ENCODE measurements at regions not wholly inside any gene's neighbourhood (a gene's known extent, or its start where the extent isn't known, plus 50 kb on each side); places are given as distances from the start of the nearest gene placed in this dataset.

GRCh38 chr12:25694072-25694471 lies 141.0 kb upstream of the LMNTD1 start:
- Histone ChIP-seq H2AFZ (ENCODE audit: low read length) (no peak overlapping the region), H3K4me2 (ENCODE audit: low read depth, low read length, poor library complexity, severe bottlenecking) (no peak overlapping the region), H3K9me3 (ENCODE audit: insufficient read depth, low read depth, low read length) (no peaks in the 10 kb centered on the region), H3K79me2 (ENCODE audit: insufficient read depth, low read length) (no peaks in the 10 kb centered on the region), H3K36me3 (ENCODE audit: insufficient read depth, low read length) (no peaks in the 10 kb centered on the region), H4K20me1 (ENCODE audit: insufficient read depth, low read length, poor library complexity, severe bottlenecking) (no peaks in the 10 kb centered on the region), H3F3A (ENCODE audit: low read depth) (no peaks in the 10 kb centered on the region), H3K9ac (ENCODE audit: low read depth, low read length, poor library complexity, severe bottlenecking) (no peak overlapping the region), H3K9me2 (replicated peaks; ENCODE audit: low read depth, low read length) (no peaks in the 10 kb centered on the region), H3K4me3 (ENCODE audit: low read length, poor library complexity, severe bottlenecking) (no peak overlapping the region), H3K4me1 (ENCODE audit: insufficient read depth, low read length, poor library complexity, severe bottlenecking) (peaks cover 15% of the 10 kb centered on the region), H3K27me3 (ENCODE audit: insufficient read depth, low read length, poor library complexity, severe bottlenecking) (no peaks in the 10 kb centered on the region)
- TF ChIP-seq CTCF (conservative IDR thresholded peaks at IDR 0.05; ENCODE audit: low read length) (no peak), EZH2phosphoT487 (IDR thresholded peaks at IDR 0.05; ENCODE audit: borderline replicate concordance) (no peak)

GRCh38 chr12:25695574-25695973 lies 142.5 kb upstream of the LMNTD1 start:
- H4K20me1 ChIP-seq (ENCODE audit: insufficient read depth, low read length, poor library complexity, severe bottlenecking): no peaks in the 10 kb centered on the region
- no peaks in the 10 kb centered on the region for H3K36me3 ChIP-seq (ENCODE audit: insufficient read depth, low read length)
- no peaks in the 10 kb centered on the region for H3K9me3 ChIP-seq (ENCODE audit: insufficient read depth, low read depth, low read length)
- no peak overlapping the region for H2AFZ ChIP-seq (ENCODE audit: low read length)
- peaks cover 29% of the 10 kb centered on the region for H3K4me1 ChIP-seq (ENCODE audit: insufficient read depth, low read length, poor library complexity, severe bottlenecking)
- TF ChIP-seq CTCF (conservative IDR thresholded peaks at IDR 0.05; ENCODE audit: low read length): no peak
- no peak for TF ChIP-seq EZH2phosphoT487 (IDR thresholded peaks at IDR 0.05; ENCODE audit: borderline replicate concordance)
- no peaks in the 10 kb centered on the region for H3F3A ChIP-seq (ENCODE audit: low read depth)
- no peaks in the 10 kb centered on the region for H3K9me2 ChIP-seq (replicated peaks; ENCODE audit: low read depth, low read length)
- no peaks in the 10 kb centered on the region for H3K27me3 ChIP-seq (ENCODE audit: insufficient read depth, low read length, poor library complexity, severe bottlenecking)
- H3K9ac ChIP-seq (ENCODE audit: low read depth, low read length, poor library complexity, severe bottlenecking): no peak overlapping the region
- H3K79me2 ChIP-seq (ENCODE audit: insufficient read depth, low read length): no peaks in the 10 kb centered on the region
- H3K4me2 ChIP-seq (ENCODE audit: low read depth, low read length, poor library complexity, severe bottlenecking): no peak overlapping the region
- H3K4me3 ChIP-seq (ENCODE audit: low read length, poor library complexity, severe bottlenecking): no peak overlapping the region

- H3K9me3 ChIP-seq (ENCODE audit: insufficient read depth, low read depth, low read length): no peaks in the 10 kb centered on the region
- no peaks in the 10 kb centered on the region for H3K27me3 ChIP-seq (ENCODE audit: insufficient read depth, low read length, poor library complexity, severe bottlenecking)
- no peak overlapping the region for H3K9ac ChIP-seq (ENCODE audit: low read depth, low read length, poor library complexity, severe bottlenecking)
- no peak overlapping the region for H3K4me3 ChIP-seq (ENCODE audit: low read length, poor library complexity, severe bottlenecking)
- no peaks in the 10 kb centered on the region for H3K79me2 ChIP-seq (ENCODE audit: insufficient read depth, low read length)
- no peak overlapping the region for H2AFZ ChIP-seq (ENCODE audit: low read length)
- H3K4me1 ChIP-seq (ENCODE audit: insufficient read depth, low read length, poor library complexity, severe bottlenecking): peaks cover 34% of the 10 kb centered on the region
- H3K36me3 ChIP-seq (ENCODE audit: insufficient read depth, low read length): no peaks in the 10 kb centered on the region
- no peak for TF ChIP-seq EZH2phosphoT487 (IDR thresholded peaks at IDR 0.05; ENCODE audit: borderline replicate concordance)
- no peaks in the 10 kb centered on the region for H3K9me2 ChIP-seq (replicated peaks; ENCODE audit: low read depth, low read length)
- no peaks in the 10 kb centered on the region for H4K20me1 ChIP-seq (ENCODE audit: insufficient read depth, low read length, poor library complexity, severe bottlenecking)
- H3F3A ChIP-seq (ENCODE audit: low read depth): no peaks in the 10 kb centered on the region
- no peak overlapping the region for H3K4me2 ChIP-seq (ENCODE audit: low read depth, low read length, poor library complexity, severe bottlenecking)
Observed at GRCh38 chr12:25698772-25699171, 145.7 kb upstream of the LMNTD1 start.

GRCh38 chr12:25699454-25699853 lies 146.4 kb upstream of the LMNTD1 start:
- H3K27me3 ChIP-seq (ENCODE audit: insufficient read depth, low read length, poor library complexity, severe bottlenecking): no peaks in the 10 kb centered on the region

More at GRCh38 chr12:25699454-25699853, 146.4 kb upstream of the LMNTD1 start:
- no peak overlapping the region for H3K4me3 ChIP-seq (ENCODE audit: low read length, poor library complexity, severe bottlenecking)
- H4K20me1 ChIP-seq (ENCODE audit: insufficient read depth, low read length, poor library complexity, severe bottlenecking): no peaks in the 10 kb centered on the region
- no peaks in the 10 kb centered on the region for H3K36me3 ChIP-seq (ENCODE audit: insufficient read depth, low read length)
- no peak overlapping the region for H3K9ac ChIP-seq (ENCODE audit: low read depth, low read length, poor library complexity, severe bottlenecking)
- H3K9me2 ChIP-seq (replicated peaks; ENCODE audit: low read depth, low read length): no peaks in the 10 kb centered on the region
- no peak overlapping the region for H2AFZ ChIP-seq (ENCODE audit: low read length)
- H3K79me2 ChIP-seq (ENCODE audit: insufficient read depth, low read length): no peaks in the 10 kb centered on the region
- H3F3A ChIP-seq (ENCODE audit: low read depth): no peaks in the 10 kb centered on the region; the same call in 1 of the 2 replicates
- TF ChIP-seq EZH2phosphoT487 (IDR thresholded peaks at IDR 0.05; ENCODE audit: borderline replicate concordance): no peak
- TF ChIP-seq CTCF (conservative IDR thresholded peaks at IDR 0.05; ENCODE audit: low read length): no peak
- H3K4me1 ChIP-seq (ENCODE audit: insufficient read depth, low read length, poor library complexity, severe bottlenecking): peaks cover 39% of the 10 kb centered on the region
- no peaks in the 10 kb centered on the region for H3K9me3 ChIP-seq (ENCODE audit: insufficient read depth, low read depth, low read length)
- no peak overlapping the region for H3K4me2 ChIP-seq (ENCODE audit: low read depth, low read length, poor library complexity, severe bottlenecking)

Data from Loucy (cell line).